GM12865 (cell line): ENCODE measurements at regions not wholly inside any gene's neighbourhood (a gene's known extent, or its start where the extent isn't known, plus 50 kb on each side); places are given as distances from the start of the nearest gene placed in this dataset.

ENCODE experiments used
- DNase-seq: peaks from one replicate; pipeline ENCODE4 v3.0.0; 2010; ENCODE audit warnings: low read depth
- H3K4me3 ChIP-seq: 2 replicates; pipeline ENCODE4 v1.5.1; 2011; ENCODE audit warnings: mild to moderate bottlenecking, low read depth, low read length, control low read depth
- TF ChIP-seq, protein P1 (sequence below): IDR thresholded peaks from 2 replicates; pipeline ENCODE4 v1.5.1; 2011; ENCODE audit warnings: low read length, control low read depth, low read depth, inconsistent platforms; ENCODE audit not compliant: insufficient read depth; ENCODE audit errors: missing control alignments

DNA sequence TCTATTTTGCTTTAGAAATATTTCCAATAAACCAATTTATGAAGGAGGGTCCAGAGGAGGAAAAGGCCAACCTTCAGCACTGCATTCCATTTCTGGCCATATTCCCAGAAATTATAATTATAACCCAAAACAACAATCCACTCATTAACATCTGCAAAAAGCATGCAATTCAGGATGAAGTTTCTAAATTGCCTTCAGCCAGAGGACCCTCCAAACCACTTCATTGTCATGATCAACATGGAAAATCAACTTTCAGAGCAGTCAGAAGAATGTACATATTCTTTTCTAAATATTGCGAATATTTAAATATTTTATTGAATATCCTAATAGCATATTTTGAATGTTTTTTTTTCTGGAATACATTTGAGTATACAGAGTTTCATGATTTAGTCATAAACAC, 332.6 kb upstream of the TMEM132C start:
- no peak overlapping the region for H3K4me3 ChIP-seq
- DNase-seq = no peak
- TF ChIP-seq, protein P1, sequence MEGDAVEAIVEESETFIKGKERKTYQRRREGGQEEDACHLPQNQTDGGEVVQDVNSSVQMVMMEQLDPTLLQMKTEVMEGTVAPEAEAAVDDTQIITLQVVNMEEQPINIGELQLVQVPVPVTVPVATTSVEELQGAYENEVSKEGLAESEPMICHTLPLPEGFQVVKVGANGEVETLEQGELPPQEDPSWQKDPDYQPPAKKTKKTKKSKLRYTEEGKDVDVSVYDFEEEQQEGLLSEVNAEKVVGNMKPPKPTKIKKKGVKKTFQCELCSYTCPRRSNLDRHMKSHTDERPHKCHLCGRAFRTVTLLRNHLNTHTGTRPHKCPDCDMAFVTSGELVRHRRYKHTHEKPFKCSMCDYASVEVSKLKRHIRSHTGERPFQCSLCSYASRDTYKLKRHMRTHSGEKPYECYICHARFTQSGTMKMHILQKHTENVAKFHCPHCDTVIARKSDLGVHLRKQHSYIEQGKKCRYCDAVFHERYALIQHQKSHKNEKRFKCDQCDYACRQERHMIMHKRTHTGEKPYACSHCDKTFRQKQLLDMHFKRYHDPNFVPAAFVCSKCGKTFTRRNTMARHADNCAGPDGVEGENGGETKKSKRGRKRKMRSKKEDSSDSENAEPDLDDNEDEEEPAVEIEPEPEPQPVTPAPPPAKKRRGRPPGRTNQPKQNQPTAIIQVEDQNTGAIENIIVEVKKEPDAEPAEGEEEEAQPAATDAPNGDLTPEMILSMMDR = no peak

DNA sequence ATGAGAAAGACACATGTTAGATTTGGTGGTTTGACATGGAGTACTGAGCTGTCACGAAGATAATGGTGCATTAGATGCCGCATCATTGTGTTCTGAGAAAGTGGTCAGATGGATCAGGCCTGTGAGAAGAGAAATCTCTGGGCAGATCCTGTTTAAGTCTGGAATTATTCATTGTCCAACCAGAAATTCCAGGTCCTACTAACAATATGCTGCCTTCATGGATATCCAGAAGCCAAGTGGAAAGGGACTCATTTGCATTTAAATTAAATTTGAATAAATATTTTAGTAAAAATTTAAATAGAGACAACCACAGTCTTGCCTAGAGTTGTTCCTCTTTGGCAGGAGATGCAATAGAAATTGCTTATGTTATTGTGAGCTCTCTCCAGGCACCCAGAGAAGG, 330.5 kb upstream of the TMEM132C start:
- TF ChIP-seq, protein P1 = no peak
- no peak overlapping the region for H3K4me3 ChIP-seq
- DNase-seq = no peak

DNA sequence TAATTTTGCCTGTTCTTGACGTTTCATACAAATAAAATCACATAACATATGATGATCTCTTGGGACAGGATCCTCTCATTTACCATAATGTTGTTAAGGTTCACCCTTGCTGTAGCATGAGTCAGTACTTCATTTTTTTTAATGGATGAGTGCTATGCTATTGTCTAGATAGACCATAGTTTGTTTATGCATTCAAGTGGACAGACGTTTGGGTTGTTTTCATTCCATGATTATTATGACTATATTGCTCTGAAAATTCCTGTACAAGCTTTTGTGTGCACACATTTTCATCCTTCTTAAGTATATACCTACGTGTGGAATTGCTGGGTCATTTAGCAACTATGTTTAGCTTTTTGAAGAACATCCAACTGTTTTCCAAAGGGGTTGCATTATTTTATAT, 325.6 kb upstream of the TMEM132C start:
- TF ChIP-seq, protein P1 = no peak
- DNase-seq = no peak
- no peak overlapping the region for H3K4me3 ChIP-seq

DNA sequence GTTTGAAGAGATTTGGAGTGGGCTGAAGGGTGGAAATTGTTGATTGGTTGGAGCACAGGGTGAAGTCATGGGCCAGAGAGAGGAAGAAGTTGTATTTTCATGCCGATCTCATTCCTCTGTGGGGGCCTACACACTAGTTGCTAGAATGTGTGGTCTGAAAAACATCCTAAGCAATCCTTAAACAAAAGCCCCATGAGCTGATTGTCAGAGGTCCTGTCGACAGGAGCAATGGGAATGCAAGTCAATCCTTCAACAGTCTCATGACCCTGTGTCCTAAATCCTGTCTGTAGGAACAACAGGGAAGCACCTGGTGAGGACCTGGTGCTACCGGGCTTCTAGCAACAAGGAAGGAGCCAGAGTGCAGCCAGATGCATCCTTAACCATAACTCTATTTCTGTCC, 324.0 kb upstream of the TMEM132C start:
- TF ChIP-seq, protein P1 = no peak
- no peak for DNase-seq
- H3K4me3 ChIP-seq = no peak overlapping the region

DNA sequence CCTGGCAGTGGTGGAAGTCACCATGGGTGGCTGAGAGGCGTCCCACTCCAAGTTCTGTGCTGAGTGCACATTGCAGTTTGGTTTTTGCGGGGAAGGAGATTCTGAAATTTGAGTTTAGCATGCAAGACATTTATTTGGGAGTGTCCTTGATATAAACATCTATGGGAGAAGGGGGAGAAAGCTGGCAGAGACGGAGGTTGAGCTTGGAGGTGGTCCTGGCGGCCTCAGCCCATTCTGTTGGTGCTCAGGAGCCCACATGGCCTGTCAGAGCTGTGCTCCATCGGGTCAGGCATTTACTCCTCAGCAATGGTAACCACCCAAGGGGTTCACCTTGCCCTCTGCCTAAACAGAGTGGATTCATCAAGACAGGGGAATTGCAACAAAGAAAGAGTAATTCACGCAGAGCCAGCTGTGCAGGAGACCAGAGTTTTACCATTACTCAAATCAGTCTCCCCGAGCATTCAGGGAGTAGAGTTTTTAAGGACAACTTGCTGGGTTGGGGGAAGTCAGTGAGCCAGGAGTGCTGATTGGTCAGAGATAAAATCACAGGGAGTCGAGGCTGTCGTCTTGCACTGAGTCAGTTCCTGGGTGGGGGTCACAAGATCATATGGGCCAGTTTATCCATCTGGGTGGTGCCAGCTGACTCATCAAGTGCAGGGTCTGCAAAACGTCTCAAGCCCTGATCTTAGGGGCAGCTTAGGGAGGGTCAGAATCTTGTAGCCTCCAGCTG, 323.3 kb upstream of the TMEM132C start:
- no peak overlapping the region for H3K4me3 ChIP-seq
- TF ChIP-seq, protein P1 = no peak
- DNase-seq = no peak

DNA sequence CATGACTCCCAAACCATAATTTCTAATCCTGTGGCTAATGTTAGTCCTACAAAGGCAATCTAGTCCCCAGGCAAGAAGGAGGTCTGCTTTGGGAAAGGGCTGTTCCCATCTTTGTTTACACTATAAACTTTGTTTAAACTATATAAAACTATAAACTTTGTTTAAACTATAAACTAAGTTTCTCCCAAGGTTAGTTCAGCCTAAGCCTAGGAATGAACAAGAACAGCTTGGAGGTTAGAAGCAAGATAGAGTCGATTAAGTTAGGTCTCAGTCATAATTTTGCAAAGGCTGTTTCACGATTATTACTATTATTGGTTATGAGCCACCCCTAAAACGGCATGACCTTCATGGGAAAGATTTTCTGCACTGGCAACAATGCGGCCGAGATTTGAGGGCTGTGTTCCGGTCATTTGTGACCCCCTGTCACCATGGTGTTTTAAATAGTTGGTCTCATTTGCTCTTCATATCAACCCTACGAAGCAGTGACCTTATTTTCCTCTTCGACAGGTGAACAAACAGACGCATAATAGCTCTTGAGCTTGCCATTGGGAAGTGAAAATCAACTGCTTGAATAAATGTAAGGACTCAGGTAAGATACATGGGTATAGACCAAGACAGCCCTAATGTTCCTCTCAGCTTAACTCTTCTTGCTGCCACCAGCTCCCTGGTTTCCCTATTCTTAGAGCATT, 322.6 kb upstream of the TMEM132C start:
- H3K4me3 ChIP-seq = no peak overlapping the region
- no peak for DNase-seq
- TF ChIP-seq, protein P1 = no peak
